ENCODE measurements at regions not wholly inside any gene's neighbourhood (a gene's known extent, or its start where the extent isn't known, plus 50 kb on each side); places are given as distances from the start of the nearest gene placed in this dataset.

DNA sequence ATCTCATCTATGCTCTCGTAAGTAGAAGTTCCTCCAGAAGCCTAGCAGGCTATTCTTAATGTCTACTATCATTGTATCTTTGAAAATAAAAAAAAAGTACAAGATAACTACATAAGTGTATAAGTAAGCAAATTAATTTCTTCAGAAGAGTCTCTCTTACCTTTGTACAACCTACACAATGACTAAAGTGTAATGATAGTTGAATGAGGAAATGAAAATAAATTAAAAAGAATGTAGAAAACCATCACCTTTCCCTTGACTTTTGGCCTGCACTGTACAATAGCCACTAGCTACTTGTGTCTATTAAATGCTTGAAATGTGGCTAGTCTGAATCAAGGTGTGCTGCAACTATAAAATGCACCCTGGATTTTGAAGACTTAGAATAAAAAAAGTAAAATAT is 229.9 kb upstream of the FOXN3 start:
- no peak overlapping the region for H3K27ac ChIP-seq (ENCODE audit: low read depth, low read length)
- peaks cover 1 to 40% (median 22%) of the 10 kb centered on the region in 7 donors for H3K4me1 Mint-ChIP-seq
- CTCF ChIA-PET = interaction anchor here (0.9 to 1.2 kb wide), 3 partner anchors 8 to 14 kb away, joined by 3 to 5 read pairs (median 4); no protein-coding TSS in a partner anchor
- no peaks in the 10 kb centered on the region for H3K27me3 ChIP-seq (ENCODE audit: control insufficient read depth in 2 of 2, insufficient read depth in 2 of 2, low read length in 2 of 2)
- no peak for DNase-seq
- H3K4me3 ChIP-seq (ENCODE audit: low read length) = no peak overlapping the region
- intact Hi-C loops (cut with micrococcal nuclease) = no loop called here
- H3K36me3 ChIP-seq (ENCODE audit: control insufficient read depth in 2 of 3, insufficient read depth in 3 of 3, low read length in 3 of 3) = no peaks in the 10 kb centered on the region
- no peaks in the 10 kb centered on the region for H3K9me3 ChIP-seq (ENCODE audit: control insufficient read depth in 2 of 3, low read length in 3 of 3)
- H3K4me3 Mint-ChIP-seq = no peak overlapping the region
- no peak overlapping the region for H3K27ac Mint-ChIP-seq
- peaks cover 3 to 5% of the 10 kb centered on the region in 2 donors for H3K4me1 ChIP-seq (ENCODE audit: control insufficient read depth in 2 of 2, insufficient read depth in 2 of 2, low read length in 2 of 2)
- peaks cover 0 to 3% (median 0%) of the 10 kb centered on the region in 5 donors for H3K27me3 Mint-ChIP-seq
- POLR2A ChIA-PET = interaction anchor here (0.6 kb wide), 1 partner anchor 121 kb away, joined by 3 read pairs; no protein-coding TSS in a partner anchor
- H3K9me3 Mint-ChIP-seq = peaks cover 0 to 8% (median 0%) of the 10 kb centered on the region in 11 donors
- ATAC-seq = no peak
- H3K36me3 Mint-ChIP-seq = peaks cover 0 to 12% (median 0%) of the 10 kb centered on the region in 5 donors

DNA sequence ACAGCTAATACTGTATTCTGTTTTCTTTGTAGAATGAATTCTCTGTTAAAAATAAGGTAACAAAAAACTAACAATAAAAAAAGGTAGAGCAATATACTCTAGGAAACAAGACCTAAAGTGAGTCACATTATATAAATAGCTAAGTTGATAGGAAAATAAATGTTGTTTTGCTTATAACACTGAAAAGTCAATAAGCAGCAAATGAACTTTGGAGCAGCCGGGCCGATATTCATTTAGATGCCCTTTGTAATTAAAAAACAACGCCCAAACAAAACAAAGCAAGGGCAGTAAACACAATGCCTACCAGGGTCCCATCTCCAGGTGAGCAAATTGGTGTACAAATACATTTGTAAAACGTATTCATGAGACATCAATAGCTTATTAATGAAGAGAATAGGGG is 227.6 kb upstream of the FOXN3 start:
- H3K9me3 ChIP-seq (ENCODE audit: control insufficient read depth in 2 of 3, low read length in 3 of 3) = no peaks in the 10 kb centered on the region
- ATAC-seq (no peak), DNase-seq (no peak)
- H3K9me3 Mint-ChIP-seq = peaks cover 0 to 7% (median 0%) of the 10 kb centered on the region in 11 donors
- ChIA-PET CTCF (no interaction called here), POLR2A (interaction anchor here (0.7 to 1.4 kb wide), 4 partner anchors 10 to 56 kb away, joined by 3 to 6 read pairs (median 3); no protein-coding TSS in a partner anchor)
- peaks cover 0 to 20% (median 0%) of the 10 kb centered on the region in 5 donors for H3K36me3 Mint-ChIP-seq
- H3K4me3 Mint-ChIP-seq = no peak overlapping the region
- intact Hi-C loops (cut with micrococcal nuclease) = loop anchor here (5.0 kb wide), 1 partner anchor 38 kb away; no protein-coding TSS in a partner anchor
- H3K36me3 ChIP-seq (ENCODE audit: control insufficient read depth in 2 of 3, insufficient read depth in 3 of 3, low read length in 3 of 3) = no peaks in the 10 kb centered on the region
- no peaks in the 10 kb centered on the region for H3K27me3 ChIP-seq (ENCODE audit: control insufficient read depth in 2 of 2, insufficient read depth in 2 of 2, low read length in 2 of 2)
- no peak overlapping the region for H3K27ac ChIP-seq (ENCODE audit: low read depth, low read length)
- H3K27me3 Mint-ChIP-seq = peaks cover 0 to 3% (median 0%) of the 10 kb centered on the region in 5 donors
- peaks cover 10 to 53% (median 42%) of the 10 kb centered on the region in 7 donors for H3K4me1 Mint-ChIP-seq
- H3K4me1 ChIP-seq (ENCODE audit: control insufficient read depth in 2 of 2, insufficient read depth in 2 of 2, low read length in 2 of 2) = peaks cover 13 to 26% of the 10 kb centered on the region in 2 donors
- no peak overlapping the region for H3K4me3 ChIP-seq (ENCODE audit: low read length)
- H3K27ac Mint-ChIP-seq = no peak overlapping the region

DNA sequence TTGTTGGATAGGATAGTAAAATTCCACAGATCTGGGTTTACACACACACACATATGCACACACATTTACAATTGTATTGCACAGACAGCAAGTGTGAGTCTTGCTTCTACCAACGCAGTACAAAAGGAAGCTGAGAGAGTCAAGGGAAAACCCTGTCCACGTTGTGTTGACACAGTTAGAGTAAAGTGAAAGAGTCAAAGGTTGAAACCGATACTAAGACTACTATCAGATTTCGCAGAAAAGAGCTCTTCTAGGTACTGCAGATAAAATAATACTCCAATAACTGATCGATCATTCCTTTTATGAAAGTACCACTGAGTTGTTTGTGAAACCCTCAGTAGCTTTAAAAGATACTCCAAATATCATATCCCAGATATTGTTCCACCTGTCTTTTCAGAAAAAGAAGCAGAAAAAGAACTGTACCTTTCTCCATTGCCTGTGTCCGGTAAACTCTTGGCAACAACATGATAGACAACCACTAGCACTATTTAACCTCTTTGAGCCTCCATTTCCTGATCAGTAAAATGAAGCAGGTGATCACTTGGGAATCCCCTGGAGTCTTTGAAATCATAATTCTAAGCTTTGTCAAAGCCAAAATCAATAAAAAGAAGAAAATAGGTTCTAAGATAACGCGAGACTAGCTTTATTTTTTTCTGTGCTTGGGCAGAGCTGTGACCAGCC is 224.6 kb upstream of the FOXN3 start:
- ChIA-PET CTCF (interaction anchor here (0.9 to 2.0 kb wide), 3 partner anchors 11 to 79 kb away, joined by 4 to 5 read pairs (median 4); no protein-coding TSS in a partner anchor), POLR2A (interaction anchor here (0.8 to 5.6 kb wide), 8 partner anchors 11 to 226 kb away, joined by 3 to 50 read pairs (median 4); no protein-coding TSS in a partner anchor)
- Mint-ChIP-seq H3K27me3 (no peaks in the 10 kb centered on the region), H3K36me3 (peaks cover 0 to 22% (median 0%) of the 10 kb centered on the region in 5 donors), H3K9me3 (peaks cover 0 to 10% (median 0%) of the 10 kb centered on the region in 11 donors), H3K4me3 (peak overlapping the region; percentile 58 to 87 (median 74)), H3K4me1 (peaks cover 23 to 74% (median 60%) of the 10 kb centered on the region in 7 donors), H3K27ac (peak overlapping the region; percentile 75 to 99 (median 96))
- peak overlapping the region; percentile 42 for H3K4me3 ChIP-seq (ENCODE audit: low read length)
- H3K27me3 ChIP-seq (ENCODE audit: control insufficient read depth in 2 of 2, insufficient read depth in 2 of 2, low read length in 2 of 2) = no peaks in the 10 kb centered on the region
- peak overlapping the region; percentile 81 for H3K27ac ChIP-seq (ENCODE audit: low read depth, low read length)
- DNase-seq (peak in 6 of 9 donors; percentile 25 to 52 (median 36)), ATAC-seq (peak; percentile 88)
- H3K36me3 ChIP-seq (ENCODE audit: control insufficient read depth in 2 of 3, insufficient read depth in 3 of 3, low read length in 3 of 3) = no peaks in the 10 kb centered on the region
- intact Hi-C loops (cut with micrococcal nuclease) = loop anchor here (1.0 to 5.0 kb wide), 4 partner anchors 20 to 84 kb away; no protein-coding TSS in a partner anchor
- H3K9me3 ChIP-seq (ENCODE audit: control insufficient read depth in 2 of 3, low read length in 3 of 3) = no peaks in the 10 kb centered on the region
- H3K4me1 ChIP-seq (ENCODE audit: control insufficient read depth in 2 of 2, insufficient read depth in 2 of 2, low read length in 2 of 2) = peaks cover 13 to 45% of the 10 kb centered on the region in 2 donors

DNA sequence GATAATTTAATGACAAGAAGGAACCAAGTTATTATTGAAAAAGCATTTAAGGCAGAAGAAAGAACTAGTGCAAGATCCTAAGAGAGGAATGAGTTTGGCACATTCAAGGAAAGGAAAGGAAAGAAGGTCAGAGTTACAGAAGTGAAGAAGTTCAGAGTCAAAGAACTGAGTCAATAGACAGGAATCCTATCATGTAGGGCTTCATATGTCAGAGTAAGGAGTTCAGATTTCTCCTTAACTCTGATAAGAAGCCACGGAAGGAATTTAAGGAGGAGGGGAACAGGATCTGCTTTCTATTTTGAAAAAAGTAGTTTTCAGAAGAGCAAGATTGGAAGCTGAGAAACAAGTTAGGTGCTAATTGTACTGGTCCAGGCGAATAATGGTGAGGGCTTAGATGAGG is 223.1 kb upstream of the FOXN3 start:
- H3K27ac ChIP-seq (ENCODE audit: low read depth, low read length) = no peak overlapping the region
- H3K4me1 Mint-ChIP-seq = peaks cover 23 to 84% (median 60%) of the 10 kb centered on the region in 7 donors
- no peaks in the 10 kb centered on the region for H3K27me3 ChIP-seq (ENCODE audit: control insufficient read depth in 2 of 2, insufficient read depth in 2 of 2, low read length in 2 of 2)
- H3K9me3 Mint-ChIP-seq = peaks cover 0 to 10% (median 0%) of the 10 kb centered on the region in 11 donors
- H3K27ac Mint-ChIP-seq = peak overlapping the region; percentile 38 to 99 (median 79)
- no peak for ATAC-seq
- no peaks in the 10 kb centered on the region for H3K36me3 ChIP-seq (ENCODE audit: control insufficient read depth in 2 of 3, insufficient read depth in 3 of 3, low read length in 3 of 3)
- no peak overlapping the region for H3K4me3 ChIP-seq (ENCODE audit: low read length)
- POLR2A ChIA-PET = interaction anchor here (0.6 to 5.6 kb wide), 5 partner anchors 9 to 81 kb away, joined by 3 to 50 read pairs (median 10); no protein-coding TSS in a partner anchor
- H3K27me3 Mint-ChIP-seq = no peaks in the 10 kb centered on the region
- H3K4me3 Mint-ChIP-seq = peak overlapping the region in 8 of 10 donors; percentile 4 to 74 (median 18)
- no peak for DNase-seq
- intact Hi-C loops (cut with micrococcal nuclease) = loop anchor here (5.0 kb wide), 1 partner anchor 42 kb away; no protein-coding TSS in a partner anchor
- no peaks in the 10 kb centered on the region for H3K9me3 ChIP-seq (ENCODE audit: control insufficient read depth in 2 of 3, low read length in 3 of 3)
- peaks cover 0 to 31% (median 0%) of the 10 kb centered on the region in 5 donors for H3K36me3 Mint-ChIP-seq
- H3K4me1 ChIP-seq (ENCODE audit: control insufficient read depth in 2 of 2, insufficient read depth in 2 of 2, low read length in 2 of 2) = peaks cover 13 to 45% of the 10 kb centered on the region in 2 donors
- CTCF ChIA-PET = interaction anchor here (2.0 kb wide), 1 partner anchor 9 kb away, joined by 5 read pairs; no protein-coding TSS in a partner anchor

GRCh38 chr14:89639687-89640086 is 222.7 kb upstream of the FOXN3 start:
- Mint-ChIP-seq H3K27ac (peak overlapping the region; percentile 38 to 99 (median 90)), H3K9me3 (peaks cover 0 to 10% (median 0%) of the 10 kb centered on the region in 11 donors), H3K4me3 (peak overlapping the region in 7 of 10 donors; percentile 6 to 81 (median 64)), H3K36me3 (peaks cover 0 to 31% (median 0%) of the 10 kb centered on the region in 5 donors), H3K27me3 (no peaks in the 10 kb centered on the region), H3K4me1 (peaks cover 23 to 84% (median 60%) of the 10 kb centered on the region in 7 donors)
- intact Hi-C loops (cut with micrococcal nuclease) = loop anchor here (5.0 kb wide), 2 partner anchors 43 to 63 kb away; no protein-coding TSS in a partner anchor
- H3K9me3 ChIP-seq (ENCODE audit: control insufficient read depth in 2 of 3, low read length in 3 of 3) = no peaks in the 10 kb centered on the region
- POLR2A ChIA-PET = interaction anchor here (0.9 to 5.6 kb wide), 5 partner anchors 14 to 132 kb away, joined by 3 to 50 read pairs (median 5); no protein-coding TSS in a partner anchor
- DNase-seq (no peak), ATAC-seq (no peak)
- H3K4me3 ChIP-seq (ENCODE audit: low read length) = no peak overlapping the region
- no peak overlapping the region for H3K27ac ChIP-seq (ENCODE audit: low read depth, low read length)
- H3K36me3 ChIP-seq (ENCODE audit: control insufficient read depth in 2 of 3, insufficient read depth in 3 of 3, low read length in 3 of 3) = no peaks in the 10 kb centered on the region
- peaks cover 13 to 45% of the 10 kb centered on the region in 2 donors for H3K4me1 ChIP-seq (ENCODE audit: control insufficient read depth in 2 of 2, insufficient read depth in 2 of 2, low read length in 2 of 2)
- CTCF ChIA-PET = no interaction called here
- H3K27me3 ChIP-seq (ENCODE audit: control insufficient read depth in 2 of 2, insufficient read depth in 2 of 2, low read length in 2 of 2) = no peaks in the 10 kb centered on the region

GRCh38 chr14:89638891-89639290 is 221.9 kb upstream of the FOXN3 start:
- H3K9me3 ChIP-seq (ENCODE audit: control insufficient read depth in 2 of 3, low read length in 3 of 3) = no peaks in the 10 kb centered on the region
- H3K4me3 ChIP-seq (ENCODE audit: low read length) = peak overlapping the region; percentile 25
- H3K4me3 Mint-ChIP-seq = peak overlapping the region in 9 of 10 donors; percentile 29 to 81 (median 64)
- DNase-seq (peak in 4 of 9 donors; percentile 11 to 35 (median 32)), ATAC-seq (peak; percentile 59)
- no peaks in the 10 kb centered on the region for H3K36me3 ChIP-seq (ENCODE audit: control insufficient read depth in 2 of 3, insufficient read depth in 3 of 3, low read length in 3 of 3)
- H3K9me3 Mint-ChIP-seq = peaks cover 0 to 10% (median 0%) of the 10 kb centered on the region in 11 donors
- intact Hi-C loops (cut with micrococcal nuclease) = loop anchor here in 1 of 2 donors (5.0 kb wide), 1 partner anchor 63 kb away; no protein-coding TSS in a partner anchor
- no peaks in the 10 kb centered on the region for H3K27me3 Mint-ChIP-seq
- H3K4me1 ChIP-seq (ENCODE audit: control insufficient read depth in 2 of 2, insufficient read depth in 2 of 2, low read length in 2 of 2) = peaks cover 13 to 45% of the 10 kb centered on the region in 2 donors
- H3K4me1 Mint-ChIP-seq = peaks cover 23 to 78% (median 60%) of the 10 kb centered on the region in 7 donors
- H3K27me3 ChIP-seq (ENCODE audit: control insufficient read depth in 2 of 2, insufficient read depth in 2 of 2, low read length in 2 of 2) = no peaks in the 10 kb centered on the region
- CTCF ChIA-PET = interaction anchor here (0.6 to 0.8 kb wide), 2 partner anchors 8 to 34 kb away, joined by 3 to 4 read pairs; no protein-coding TSS in a partner anchor
- H3K36me3 Mint-ChIP-seq = peaks cover 0 to 27% (median 0%) of the 10 kb centered on the region in 5 donors
- peak overlapping the region; percentile 68 to 99 (median 86) for H3K27ac Mint-ChIP-seq
- POLR2A ChIA-PET = interaction anchor here (0.6 to 5.6 kb wide), 12 partner anchors 9 to 230 kb away, joined by 3 to 50 read pairs (median 4); no protein-coding TSS in a partner anchor
- peak overlapping the region; percentile 40 for H3K27ac ChIP-seq (ENCODE audit: low read depth, low read length)

Measured in naive thymus-derived CD4-positive, alpha-beta T cell (primary cell).